HG02840 (cell line): ENCODE measurements at regions not wholly inside any gene's neighbourhood (a gene's known extent, or its start where the extent isn't known, plus 50 kb on each side); places are given as distances from the start of the nearest gene placed in this dataset.

Experiments
- ATAC-seq: cut with Tn5 transposase; IDR thresholded peaks from one replicate; pipeline ENCODE4 v1.9.1; 2021; ENCODE audit warnings: mild to moderate bottlenecking, moderate library complexity, moderate number of reproducible peaks; ENCODE audit not compliant: unreplicated experiment, low FRiP score

DNA sequence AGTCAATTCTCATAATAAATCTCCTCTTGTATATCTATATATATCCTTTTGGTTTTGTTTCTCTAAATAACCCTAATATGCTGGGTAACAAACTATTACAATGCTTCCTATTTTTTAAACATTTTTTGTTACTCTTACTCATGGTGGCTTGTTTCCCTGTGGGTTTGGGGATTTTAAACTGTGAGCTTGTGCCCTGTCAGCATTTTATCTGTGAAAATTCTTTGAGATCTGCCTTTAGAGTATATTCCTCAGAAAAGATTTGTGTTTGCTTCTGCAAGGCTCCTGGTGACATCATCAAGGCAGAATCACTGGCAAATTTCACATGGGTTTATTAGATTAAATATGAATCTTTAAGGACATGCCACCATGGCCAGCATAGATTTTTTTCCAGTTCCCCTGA lies 273.6 kb downstream of the LRFN2 start:
- ATAC-seq: no peak

DNA sequence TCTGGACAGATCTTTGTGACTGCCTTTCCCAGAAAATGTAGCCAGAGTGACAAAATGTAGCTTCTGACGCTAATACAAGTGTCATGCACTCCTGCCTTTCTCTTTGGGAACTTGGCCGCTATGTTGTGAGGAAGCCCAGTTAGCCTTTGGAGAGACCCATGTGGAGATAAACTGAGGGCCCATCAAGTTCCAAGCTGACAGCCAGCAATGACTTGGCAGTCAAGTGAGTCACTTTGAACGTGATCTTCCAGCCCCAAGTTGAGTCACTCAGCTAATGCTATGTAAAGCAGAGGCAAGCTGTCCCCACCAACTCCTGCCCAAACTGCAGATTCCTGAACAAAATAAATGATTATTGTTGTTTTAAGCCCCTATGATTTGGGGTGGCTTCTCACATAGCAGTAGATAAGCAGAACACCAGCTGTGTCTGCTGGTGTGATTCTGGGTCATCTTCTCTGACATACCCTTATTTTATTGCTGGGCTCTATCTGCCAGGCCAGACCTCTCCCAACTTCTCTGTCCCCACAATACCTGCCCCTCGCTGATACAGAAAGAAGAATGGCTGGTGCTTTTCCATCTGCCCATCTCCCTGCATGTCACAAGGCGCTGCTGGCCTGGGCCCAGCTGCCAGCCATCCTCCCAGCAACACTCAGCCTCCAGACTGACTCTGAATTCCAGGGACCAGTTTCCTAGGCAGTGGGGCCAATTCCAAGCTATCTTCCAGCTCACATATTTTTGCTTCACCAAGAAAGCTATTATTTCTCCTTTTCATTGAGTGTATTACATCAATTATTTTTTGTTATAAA lies 274.8 kb downstream of the LRFN2 start:
- ATAC-seq: no peak

DNA sequence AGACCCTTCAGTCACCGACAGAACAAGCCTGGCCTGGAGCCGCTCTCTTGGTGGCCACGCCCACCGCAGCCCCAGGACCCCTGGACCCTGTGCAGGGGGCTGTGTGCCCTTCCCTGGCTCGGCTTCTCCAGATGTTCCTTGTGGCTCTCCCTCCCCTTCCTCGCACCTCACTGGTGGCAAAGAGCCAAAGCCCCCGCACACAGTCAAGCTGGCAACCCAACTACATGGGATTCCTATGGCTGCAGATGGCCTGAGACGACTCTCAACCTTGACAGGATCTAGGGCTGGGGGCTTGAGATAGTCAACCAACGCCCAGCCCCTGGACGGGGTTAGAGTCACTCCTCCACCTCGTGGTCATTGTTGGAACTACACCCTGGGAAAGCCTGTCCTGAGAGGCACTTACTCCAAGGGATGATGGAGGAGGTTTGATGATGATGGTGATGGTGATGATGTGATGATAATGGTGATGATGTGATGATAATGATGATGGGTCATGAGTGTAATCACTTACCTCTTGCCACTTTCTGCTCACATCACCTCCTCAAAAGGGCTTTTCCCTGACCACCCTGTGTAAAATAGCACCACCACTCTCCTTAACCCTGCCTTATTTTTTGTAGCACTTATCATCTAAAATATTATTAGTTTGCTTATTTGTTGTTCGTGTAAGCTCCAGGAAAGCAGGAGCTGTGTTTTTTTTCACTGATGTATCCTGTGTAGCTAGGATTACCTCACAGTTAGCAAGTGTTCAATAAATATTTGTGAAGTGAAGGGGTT lies 278.4 kb downstream of the LRFN2 start:
- no peak for ATAC-seq

DNA sequence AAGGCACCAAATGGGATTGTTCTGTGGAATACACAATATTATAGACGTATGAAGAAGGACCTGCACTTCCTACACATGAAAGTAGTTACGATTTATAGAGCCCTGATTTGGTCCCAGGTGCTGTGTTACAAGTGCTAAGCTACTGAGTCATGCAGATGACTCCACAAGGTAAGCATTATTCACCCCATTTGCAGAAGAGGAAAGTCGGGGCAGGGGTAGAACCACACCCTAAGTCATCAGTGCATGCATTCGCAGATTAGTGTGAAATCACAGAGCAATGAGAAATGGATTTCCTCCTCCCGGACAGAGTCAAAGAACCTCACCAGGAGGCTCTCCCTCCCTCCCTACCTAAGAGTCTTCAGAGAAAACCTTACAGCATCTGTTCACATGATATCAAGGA lies 279.5 kb downstream of the LRFN2 start:
- no peak for ATAC-seq

DNA sequence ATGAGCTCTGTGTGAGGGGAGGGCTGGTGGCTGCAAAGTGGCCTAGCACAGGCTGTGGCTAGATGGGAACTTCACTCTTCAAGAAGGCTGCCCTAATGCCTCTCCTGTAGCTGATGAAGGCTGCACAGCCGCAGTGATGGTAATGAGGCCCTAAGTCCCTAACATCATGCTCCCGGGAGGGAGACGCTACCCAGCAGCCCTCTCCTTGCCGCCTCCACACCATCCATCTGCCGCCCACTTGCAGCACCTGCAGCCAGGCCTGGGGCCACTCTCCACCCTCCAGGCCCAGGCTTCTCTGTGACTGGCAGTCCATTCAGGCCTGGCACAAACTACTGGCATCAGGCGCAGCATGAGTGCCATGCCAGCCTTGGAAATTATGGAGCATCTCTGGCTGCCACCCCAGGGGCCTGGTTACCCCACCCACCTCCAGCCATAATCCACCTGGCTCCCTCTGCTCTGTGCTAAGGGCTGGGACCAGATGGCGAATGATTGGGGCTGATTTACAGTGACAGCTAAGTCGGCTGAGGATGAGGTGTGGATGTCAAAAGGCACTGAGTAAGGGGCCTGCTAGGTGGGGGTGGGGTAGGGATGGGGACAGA lies 284.2 kb downstream of the LRFN2 start:
- no peak for ATAC-seq

DNA sequence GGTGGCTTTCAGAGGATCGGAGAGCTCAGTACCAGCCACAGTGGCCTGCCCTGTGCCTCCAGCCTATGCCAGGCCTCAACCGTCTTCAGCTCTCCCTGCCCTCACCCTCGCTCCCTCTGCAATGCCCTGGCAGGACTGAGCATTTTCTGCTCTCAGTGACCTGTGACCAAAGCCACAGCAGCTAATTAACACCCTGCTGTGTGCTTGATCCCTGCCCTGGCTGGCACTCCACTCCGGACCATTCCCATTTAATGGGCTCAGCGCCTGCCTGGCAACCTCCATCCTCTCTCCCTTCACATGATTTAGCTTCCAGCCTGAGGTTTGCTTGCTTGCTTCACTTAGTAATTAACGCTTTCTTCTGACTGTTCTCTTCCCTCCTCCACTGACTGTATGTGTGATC lies 287.5 kb downstream of the LRFN2 start:
- no peak for ATAC-seq

DNA sequence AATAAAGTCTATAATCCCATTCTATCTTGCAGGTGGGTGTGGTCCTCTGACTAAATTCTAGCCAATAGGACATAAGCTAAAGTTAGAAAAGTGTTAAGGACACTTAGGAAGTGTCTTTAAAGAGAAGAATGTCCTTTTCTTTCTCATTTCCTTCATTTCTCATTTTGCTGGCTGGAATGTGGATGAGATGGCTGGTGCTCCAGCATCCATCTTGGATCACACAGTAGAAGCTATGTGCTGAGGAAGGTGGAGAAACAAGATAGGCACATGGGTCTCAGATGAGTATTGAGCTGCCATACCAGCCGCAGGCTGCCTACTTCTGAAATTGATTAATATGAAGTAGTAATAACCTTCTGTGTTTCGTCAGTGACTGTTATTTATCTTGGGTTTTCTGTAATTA lies 289.0 kb downstream of the LRFN2 start:
- ATAC-seq: no peak

DNA sequence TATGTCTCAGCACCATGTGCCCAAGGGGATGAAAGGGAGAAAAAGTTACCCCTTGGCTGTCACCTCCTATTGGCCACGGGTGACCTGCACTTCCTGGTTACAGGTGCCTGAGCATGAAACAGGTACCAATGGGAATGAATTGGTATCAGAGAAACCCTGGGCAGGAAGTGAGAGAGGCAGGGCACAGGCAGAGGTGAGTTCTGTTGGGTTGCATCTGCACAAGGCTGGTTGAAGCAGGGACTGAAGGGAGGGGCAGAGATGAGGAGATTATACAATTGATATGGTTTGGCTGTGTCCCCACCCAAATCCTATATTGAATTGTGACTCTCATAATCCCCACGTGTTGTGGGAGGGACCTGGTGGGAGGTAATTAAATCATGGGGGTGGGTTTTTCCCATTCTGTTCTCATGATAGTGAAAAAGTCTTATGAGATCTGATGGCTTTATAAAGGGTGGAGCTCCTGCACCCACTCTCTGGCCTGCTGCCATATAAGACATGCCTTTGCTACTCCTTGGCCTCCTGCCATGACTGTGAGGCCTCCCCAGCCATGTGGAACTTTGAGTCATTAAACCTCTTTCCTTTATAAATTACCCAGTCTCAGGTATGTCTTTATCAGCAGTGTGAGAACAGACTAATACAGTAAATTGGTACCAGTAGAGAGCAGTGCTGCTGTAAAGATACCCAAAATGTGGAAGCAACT lies 291.8 kb downstream of the LRFN2 start:
- ATAC-seq: no peak

DNA sequence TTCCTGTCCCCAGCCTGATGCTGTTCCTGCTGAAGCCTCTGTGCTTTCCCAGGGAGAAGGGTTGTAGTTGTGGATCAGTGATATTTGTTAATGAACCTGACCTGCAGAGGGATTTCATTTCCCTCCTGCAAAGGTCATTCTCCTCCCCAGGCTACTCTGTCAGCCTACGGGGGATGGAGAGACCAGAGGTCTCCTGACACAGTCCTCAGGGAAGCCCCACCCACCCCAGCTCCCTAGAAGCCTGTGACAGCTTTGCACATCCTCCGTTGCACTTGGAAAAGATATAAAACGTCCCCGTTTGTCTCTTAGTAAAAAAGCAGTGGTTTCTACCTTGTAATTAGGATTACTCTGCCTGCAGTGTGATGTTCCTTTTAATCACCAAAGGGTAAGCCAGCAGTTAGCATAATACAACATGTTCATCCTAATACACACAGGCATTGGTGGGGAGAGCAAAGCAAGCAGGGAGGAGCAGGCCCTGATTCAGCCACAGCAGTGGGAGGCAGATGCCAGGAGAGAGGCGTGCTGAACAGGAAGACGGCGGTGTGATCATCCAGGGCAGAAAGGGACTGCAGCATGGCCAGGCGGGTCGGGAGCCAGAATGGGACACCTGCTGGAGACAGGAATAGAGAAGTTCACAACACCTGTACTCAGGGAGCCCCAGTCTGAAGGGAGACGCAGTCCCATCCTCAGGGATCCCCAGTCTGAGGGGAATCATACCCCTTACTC lies 293.5 kb downstream of the LRFN2 start:
- no peak for ATAC-seq

DNA sequence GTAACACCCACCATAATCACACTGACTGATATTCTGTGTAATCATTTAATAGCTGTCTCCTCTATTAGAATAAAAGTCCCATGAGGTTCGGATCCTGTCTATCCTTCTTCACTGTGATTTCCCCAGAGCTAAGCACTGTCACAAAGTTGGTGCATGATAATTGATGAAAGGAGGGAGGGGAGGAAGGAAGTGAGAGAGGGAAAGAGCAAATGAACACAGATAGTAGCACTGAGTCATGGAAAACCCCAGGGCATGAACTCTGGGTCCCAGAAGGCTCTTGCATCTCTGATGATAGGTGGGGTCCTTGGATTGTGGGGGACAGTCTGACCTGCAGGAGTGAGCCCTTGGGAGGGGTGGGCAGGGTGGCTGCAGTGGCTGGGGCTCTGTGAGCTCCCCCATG lies 294.1 kb downstream of the LRFN2 start:
- ATAC-seq: no peak

DNA sequence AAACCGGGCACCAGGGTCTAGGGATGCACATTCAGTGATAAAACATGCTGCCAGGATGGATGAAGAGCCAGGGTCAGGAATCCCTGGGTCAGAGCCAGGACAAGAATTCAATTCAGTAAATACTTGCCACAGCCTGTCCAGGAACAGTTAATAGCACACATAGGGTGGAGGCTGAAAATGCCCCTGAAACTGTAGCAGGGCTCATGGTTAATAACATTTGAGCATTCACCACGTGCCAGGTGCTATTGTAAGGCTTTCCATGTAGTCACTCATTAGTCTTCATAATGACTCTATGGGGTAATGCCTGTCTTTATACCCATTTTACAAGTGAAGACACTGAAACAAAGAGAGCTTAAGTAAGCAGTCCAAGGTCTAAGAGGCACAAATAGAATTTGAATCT lies 296.3 kb downstream of the LRFN2 start:
- ATAC-seq: no peak

DNA sequence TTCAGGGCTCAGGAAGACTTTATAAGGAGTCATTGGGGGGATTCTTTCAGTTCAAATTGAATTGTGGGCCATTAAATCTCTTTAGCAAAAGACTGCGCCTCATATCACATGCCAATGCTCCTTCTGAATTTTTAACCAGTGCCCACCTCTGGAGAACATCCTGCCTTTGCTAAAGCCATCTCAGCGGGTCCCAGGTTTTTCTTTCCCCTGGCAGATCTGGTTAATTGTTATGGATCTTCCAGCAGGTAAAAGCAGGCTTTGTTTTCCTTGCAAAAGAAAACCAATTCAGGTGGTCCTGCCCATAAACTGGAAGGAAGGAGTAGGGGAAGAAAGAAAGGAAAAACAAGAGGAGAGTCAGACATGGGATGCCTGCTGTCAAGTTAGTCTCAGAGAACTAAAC lies 298.2 kb downstream of the LRFN2 start:
- ATAC-seq: no peak

DNA sequence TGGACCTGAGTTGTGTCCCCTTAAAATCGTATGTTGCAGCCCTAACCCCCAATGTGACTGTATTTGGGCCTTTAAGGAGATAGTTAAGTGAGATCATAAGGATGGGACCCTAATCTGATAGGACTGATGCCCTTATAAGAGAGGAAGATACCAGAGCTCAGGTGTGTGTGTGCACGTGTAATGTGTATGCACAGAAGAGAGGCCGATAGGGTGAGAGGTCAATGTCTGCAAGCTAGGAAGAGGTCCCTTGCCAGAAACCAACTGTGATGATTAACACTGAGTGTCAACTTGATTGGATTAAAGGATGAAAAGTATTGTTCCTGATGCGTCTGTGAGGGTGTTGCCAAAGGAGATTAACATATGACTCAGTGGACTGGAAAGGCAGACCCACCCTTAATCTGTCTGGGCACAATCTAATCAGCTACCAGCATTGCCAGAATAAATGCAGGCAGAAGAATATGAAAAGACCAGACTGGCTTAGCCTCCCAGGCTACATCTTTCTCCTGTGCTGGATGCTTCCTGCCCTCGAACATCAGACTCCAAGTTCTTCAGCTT lies 299.8 kb downstream of the LRFN2 start:
- no peak for ATAC-seq

DNA sequence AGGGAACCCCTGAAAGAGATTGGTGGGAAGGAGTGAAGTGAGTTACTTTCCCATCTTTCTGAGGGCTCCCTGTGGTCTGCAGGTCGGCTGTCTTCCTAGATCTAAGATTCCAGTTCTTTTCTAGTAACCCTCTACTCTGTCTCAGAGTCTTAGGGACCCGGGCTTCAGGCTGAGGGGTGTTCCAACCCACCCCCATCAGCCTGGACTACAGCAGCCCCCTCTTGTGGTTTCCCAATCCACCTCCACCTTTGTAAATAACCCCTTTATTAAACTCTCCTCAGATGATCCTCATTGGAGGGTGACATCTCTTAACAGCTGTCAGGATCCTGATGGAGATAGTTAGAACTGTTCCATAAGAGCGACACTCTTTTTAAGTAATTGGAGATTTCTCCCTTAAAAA lies 300.4 kb downstream of the LRFN2 start:
- no peak for ATAC-seq

DNA sequence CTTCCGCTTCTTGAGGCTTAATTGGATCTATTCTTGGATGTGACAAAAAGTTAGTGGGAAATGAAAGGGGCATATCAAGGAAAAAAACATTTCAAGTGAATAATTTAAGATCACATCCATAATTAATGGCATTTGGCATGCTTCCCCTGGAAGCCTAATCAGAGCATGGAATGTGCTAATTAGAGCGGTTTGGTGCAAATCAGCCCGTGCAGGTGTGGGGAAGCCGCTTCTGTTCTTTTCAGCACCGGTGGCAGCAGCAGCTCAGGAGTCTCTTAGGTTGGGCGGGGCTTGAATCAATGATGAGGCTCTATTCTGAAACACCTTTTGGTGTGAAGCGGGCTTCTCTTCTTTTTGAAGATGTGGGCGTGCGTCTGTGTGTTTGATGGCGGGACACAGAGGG lies 301.2 kb downstream of the LRFN2 start:
- no peak for ATAC-seq

DNA sequence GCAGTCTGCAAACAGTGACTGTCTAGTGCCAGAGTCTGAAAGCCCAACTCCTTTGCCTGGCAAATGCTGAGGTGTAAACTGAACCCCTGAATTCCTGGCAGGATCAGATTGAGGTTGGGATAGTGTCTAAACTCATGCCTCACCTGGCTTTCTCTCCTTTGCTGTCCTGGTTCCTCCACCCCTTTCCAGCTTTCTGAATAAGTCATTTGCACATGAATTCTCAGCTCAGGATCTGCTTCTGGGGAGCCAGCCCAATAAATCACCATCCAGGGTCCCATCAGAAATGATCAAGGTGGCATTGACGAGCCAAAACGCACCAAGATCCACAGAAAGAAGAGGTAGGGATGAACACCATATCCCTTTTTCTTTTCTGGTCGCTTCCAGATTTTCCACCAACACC lies 301.6 kb downstream of the LRFN2 start:
- ATAC-seq: no peak

DNA sequence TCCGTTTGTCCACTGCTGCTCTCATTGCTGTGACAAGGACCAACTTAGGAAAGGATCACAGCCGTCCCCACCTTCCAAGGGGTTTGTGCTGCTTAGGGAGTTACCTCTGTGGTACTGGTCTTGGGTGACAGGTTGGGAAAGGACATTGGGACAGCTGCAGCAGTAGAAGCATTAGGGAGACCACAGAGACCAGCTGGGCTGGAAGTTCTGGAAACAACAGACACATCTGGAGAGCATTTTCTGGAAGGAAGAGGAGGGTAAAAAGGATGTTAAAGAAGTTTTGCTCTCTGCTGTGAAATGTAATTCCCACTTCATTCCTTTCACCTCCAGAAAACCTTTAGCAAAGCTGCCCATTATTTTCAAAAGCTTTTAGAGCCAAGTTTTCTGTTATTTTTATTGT lies 304.2 kb downstream of the LRFN2 start:
- ATAC-seq: no peak

DNA sequence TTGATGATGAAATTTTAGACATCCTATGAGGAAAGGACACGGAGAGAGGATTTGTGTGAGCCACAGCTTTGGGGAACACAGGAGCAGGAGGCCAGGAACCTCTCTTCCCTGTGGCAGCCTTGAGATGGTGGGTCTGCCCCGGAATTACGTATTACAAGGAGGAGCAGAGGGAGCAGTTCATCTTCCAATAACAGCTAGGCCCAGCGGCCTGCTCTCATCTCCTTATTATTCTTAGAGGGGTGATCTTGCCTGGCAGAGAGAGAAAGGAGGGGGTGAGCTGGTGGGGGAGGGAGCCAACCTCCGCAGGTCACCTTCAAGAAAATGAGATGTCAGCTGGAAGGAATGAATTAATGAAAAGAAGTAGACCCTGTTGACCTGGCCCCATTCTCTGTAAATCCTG lies 305.8 kb downstream of the LRFN2 start:
- no peak for ATAC-seq

DNA sequence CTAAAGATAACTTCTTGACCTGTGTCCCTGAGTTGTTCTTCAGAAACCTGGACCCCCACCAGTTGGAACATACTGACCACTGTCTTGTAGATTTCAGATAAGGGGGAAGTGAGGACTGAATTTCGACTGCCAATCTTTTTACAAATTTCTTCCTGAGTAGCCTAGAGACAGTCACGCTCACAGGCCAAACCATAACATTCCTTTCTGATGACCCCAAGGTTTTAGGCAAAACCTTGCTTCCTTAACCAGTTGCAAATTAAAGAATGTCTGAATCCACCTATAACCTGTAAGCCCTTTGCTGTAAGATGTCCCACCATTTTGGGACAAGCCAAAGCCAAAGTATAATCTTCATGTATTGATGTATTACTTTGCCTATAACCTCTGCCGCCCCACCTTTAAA lies 306.9 kb downstream of the LRFN2 start:
- no peak for ATAC-seq

DNA sequence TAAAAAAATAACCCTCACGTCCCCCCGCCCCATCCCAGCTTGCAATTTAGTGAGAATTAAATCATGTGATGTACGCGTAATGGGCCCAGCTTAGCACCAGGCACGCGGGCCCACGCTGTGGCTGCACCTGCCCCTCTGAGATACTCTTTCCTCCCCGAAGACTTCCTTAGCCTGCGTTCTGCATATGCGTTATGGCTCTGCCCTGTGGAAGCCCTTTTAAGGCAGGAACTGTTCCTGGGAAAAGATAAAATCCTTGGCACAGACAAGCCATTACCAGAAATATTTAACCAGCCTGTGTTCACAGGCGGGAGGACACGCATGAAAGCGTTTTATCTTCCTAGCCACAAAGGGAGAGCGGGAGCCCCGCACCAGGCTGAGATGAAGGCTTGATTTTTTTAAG lies 311.0 kb downstream of the LRFN2 start:
- ATAC-seq: no peak
